Keratinocyte (primary cell): ENCODE measurements at regions not wholly inside any gene's neighbourhood (a gene's known extent, or its start where the extent isn't known, plus 50 kb on each side); places are given as distances from the start of the nearest gene placed in this dataset.

Source experiments
- DNase-seq: peaks from one replicate; pipeline ENCODE4 v3.0.0-alpha.2; 2011; ENCODE audit warnings: low read depth, missing footprints, low spot score
- FAIRE-seq: peaks from 2 replicates; lab custom pipeline; 2011; peaks lifted over from hg19 to GRCh38; lab: Jason Lieb, UNC
- H2AFZ ChIP-seq: 2 replicates; pipeline ENCODE4 v1.6.0; 2012; ENCODE audit warnings: low read length, control low read depth, inconsistent platforms; ENCODE audit not compliant: control insufficient read depth
- H3K27ac ChIP-seq: 2 replicates; pipeline ENCODE4 v1.5.1; 2011; ENCODE audit warnings: low read length; ENCODE audit not compliant: control insufficient read depth, insufficient read depth
- H3K27me3 ChIP-seq: 3 replicates; pipeline ENCODE4 v1.6.0; 2011; ENCODE audit warnings: low read length; ENCODE audit not compliant: control insufficient read depth, insufficient read depth; ENCODE audit errors: extremely low read depth
- H3K36me3 ChIP-seq, 2 experiments: 2 replicates in 1 of 2; 3 replicates in 1 of 2; pipeline ENCODE4 v1.5.1; 2011; ENCODE audit warnings: low read length in 2 of 2, mild to moderate bottlenecking in 1 of 2; ENCODE audit not compliant: control insufficient read depth in 2 of 2, insufficient read depth in 2 of 2; ENCODE audit errors: extremely low read depth in 1 of 2
- H3K4me1 ChIP-seq: 3 replicates; pipeline ENCODE4 v1.5.1; 2011; ENCODE audit warnings: low read length; ENCODE audit not compliant: control insufficient read depth, insufficient read depth; ENCODE audit errors: extremely low read depth
- H3K4me2 ChIP-seq: 3 replicates; pipeline ENCODE4 v1.6.0; 2011; ENCODE audit warnings: low read depth, low read length; ENCODE audit not compliant: control insufficient read depth, insufficient read depth; ENCODE audit errors: extremely low read depth
- H3K4me3 ChIP-seq, 3 experiments: fragments of 200-600 bp in 1 of 3; sonication (generic) in 1 of 3; 2 replicates in 2 of 3; 3 replicates in 1 of 3; pipeline ENCODE4 v1.5.1; 2011 to 2016; ENCODE audit warnings: low read length in 3 of 3, mild to moderate bottlenecking in 3 of 3, control low read depth in 2 of 3, inconsistent platforms in 1 of 3, low read depth in 1 of 3, mixed read lengths in 1 of 3, mixed run types in 1 of 3, moderate library complexity in 1 of 3; ENCODE audit not compliant: control insufficient read depth in 2 of 3, insufficient read depth in 2 of 3; ENCODE audit errors: extremely low read depth in 1 of 3
- H3K79me2 ChIP-seq: 2 replicates; pipeline ENCODE4 v1.6.0; 2012; ENCODE audit warnings: low read length; ENCODE audit not compliant: control insufficient read depth, insufficient read depth
- H3K9ac ChIP-seq: 3 replicates; pipeline ENCODE4 v1.6.0; 2011; ENCODE audit warnings: low read length; ENCODE audit not compliant: control insufficient read depth, insufficient read depth; ENCODE audit errors: extremely low read depth
- H3K9me1 ChIP-seq: 3 replicates; pipeline ENCODE4 v1.6.0; 2011; ENCODE audit warnings: low read length; ENCODE audit not compliant: control insufficient read depth, insufficient read depth; ENCODE audit errors: extremely low read depth
- H3K9me3 ChIP-seq: 2 replicates; pipeline ENCODE4 v1.5.1; 2012; ENCODE audit warnings: low read depth, low read length; ENCODE audit not compliant: control insufficient read depth
- H4K20me1 ChIP-seq: 3 replicates; pipeline ENCODE4 v1.6.0; 2011; ENCODE audit warnings: low read length; ENCODE audit not compliant: control insufficient read depth, insufficient read depth; ENCODE audit errors: extremely low read depth
- EZH2 ChIP-seq: IDR thresholded peaks from one replicate; pipeline ENCODE4 v1.6.1; 2012; ENCODE audit warnings: inconsistent platforms, mild to moderate bottlenecking, low read length, moderate library complexity
- dilution Hi-C: fragments of 300-500 bp; cut with MboI; formaldehyde crosslinking; loops from one replicate; pipeline ENCODE4 v1.7.0; 2020; ENCODE audit warnings: low sequenced_read_pairs; ENCODE audit not compliant: extremely low pct_ligation_motif_present
- TF ChIP-seq, protein P1 (sequence below), 3 experiments: IDR thresholded peaks in 1 of 3; conservative IDR thresholded peaks in 1 of 3; optimal IDR thresholded peaks in 1 of 3; 2 replicates in 2 of 3; 3 replicates in 1 of 3; pipeline versions ENCODE3 to v1.5.1; 2011; ENCODE audit warnings: low read length in 3 of 3, mild to moderate bottlenecking in 3 of 3, moderate library complexity in 2 of 3, control low read depth in 1 of 3, inconsistent platforms in 1 of 3; ENCODE audit not compliant: insufficient read depth in 2 of 3; ENCODE audit errors: extremely low read depth in 1 of 3

DNA sequence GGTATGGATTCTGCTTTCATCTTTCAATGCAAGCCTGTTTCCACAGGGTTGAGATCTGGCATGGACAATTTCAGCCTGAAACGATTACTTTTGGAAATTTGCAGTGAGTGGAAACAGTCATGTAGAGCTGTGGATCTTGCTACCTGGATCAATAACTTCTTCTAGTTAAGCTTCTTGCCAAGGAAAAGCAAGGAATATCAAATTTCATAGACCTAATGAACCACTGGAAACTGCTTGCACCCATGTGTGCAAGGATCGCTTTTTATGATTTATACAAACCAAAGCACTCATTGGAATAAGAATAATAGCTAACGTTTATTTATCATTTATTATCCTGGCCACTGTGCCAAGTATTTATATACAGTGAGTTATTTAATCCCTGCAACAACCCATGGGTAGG is 392.8 kb downstream of the KCNRG start:
- H3K9ac ChIP-seq = no peak overlapping the region
- H3K36me3 ChIP-seq = no peaks in the 10 kb centered on the region
- H3K9me3 ChIP-seq = no peaks in the 10 kb centered on the region
- H2AFZ ChIP-seq = no peak overlapping the region
- DNase-seq = no peak
- no peak overlapping the region for H3K27ac ChIP-seq
- no peaks in the 10 kb centered on the region for H3K79me2 ChIP-seq
- FAIRE-seq = no peak
- peaks cover 18% of the 10 kb centered on the region for H3K4me1 ChIP-seq
- H3K9me1 ChIP-seq = no peaks in the 10 kb centered on the region
- no peaks in the 10 kb centered on the region for H3K27me3 ChIP-seq
- peaks cover 2% of the 10 kb centered on the region for H4K20me1 ChIP-seq
- TF ChIP-seq, protein P1, sequence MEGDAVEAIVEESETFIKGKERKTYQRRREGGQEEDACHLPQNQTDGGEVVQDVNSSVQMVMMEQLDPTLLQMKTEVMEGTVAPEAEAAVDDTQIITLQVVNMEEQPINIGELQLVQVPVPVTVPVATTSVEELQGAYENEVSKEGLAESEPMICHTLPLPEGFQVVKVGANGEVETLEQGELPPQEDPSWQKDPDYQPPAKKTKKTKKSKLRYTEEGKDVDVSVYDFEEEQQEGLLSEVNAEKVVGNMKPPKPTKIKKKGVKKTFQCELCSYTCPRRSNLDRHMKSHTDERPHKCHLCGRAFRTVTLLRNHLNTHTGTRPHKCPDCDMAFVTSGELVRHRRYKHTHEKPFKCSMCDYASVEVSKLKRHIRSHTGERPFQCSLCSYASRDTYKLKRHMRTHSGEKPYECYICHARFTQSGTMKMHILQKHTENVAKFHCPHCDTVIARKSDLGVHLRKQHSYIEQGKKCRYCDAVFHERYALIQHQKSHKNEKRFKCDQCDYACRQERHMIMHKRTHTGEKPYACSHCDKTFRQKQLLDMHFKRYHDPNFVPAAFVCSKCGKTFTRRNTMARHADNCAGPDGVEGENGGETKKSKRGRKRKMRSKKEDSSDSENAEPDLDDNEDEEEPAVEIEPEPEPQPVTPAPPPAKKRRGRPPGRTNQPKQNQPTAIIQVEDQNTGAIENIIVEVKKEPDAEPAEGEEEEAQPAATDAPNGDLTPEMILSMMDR (optimal IDR thresholded peaks at IDR 0.05 in 1 of 3, IDR thresholded peaks at IDR 0.05 in 1 of 3, conservative IDR thresholded peaks at IDR 0.05 in 1 of 3; ENCODE audit: extremely low read depth in 1 of 3, insufficient read depth in 2 of 3, low read length in 3 of 3) = no peak
- TF ChIP-seq EZH2 = no peak
- no peak overlapping the region for H3K4me3 ChIP-seq
- dilution Hi-C loops = no loop called here
- no peak overlapping the region for H3K4me2 ChIP-seq

DNA sequence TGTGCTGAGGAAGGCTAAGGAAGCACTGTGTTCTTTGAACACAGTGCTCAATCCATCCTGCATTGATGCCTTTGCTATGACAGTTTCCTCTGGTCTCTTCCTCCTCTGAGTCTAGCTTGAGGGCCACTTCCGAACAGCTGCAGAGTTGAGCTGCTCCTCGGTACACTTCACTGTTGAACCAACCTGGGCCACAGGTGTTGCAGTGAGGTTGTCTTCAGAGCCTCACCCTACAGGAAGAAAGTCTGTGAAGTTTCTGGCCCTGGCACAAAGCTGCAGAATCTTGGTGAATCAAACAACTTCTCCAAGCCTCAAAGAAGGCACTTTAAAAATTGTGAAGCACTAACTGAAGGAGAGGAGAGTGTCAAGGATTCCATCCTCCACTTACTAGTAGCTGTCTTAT is 394.0 kb downstream of the KCNRG start:
- H3K4me3 ChIP-seq = no peak overlapping the region
- no peak for TF ChIP-seq EZH2
- TF ChIP-seq, protein P1 (optimal IDR thresholded peaks at IDR 0.05 in 1 of 3, IDR thresholded peaks at IDR 0.05 in 1 of 3, conservative IDR thresholded peaks at IDR 0.05 in 1 of 3; ENCODE audit: extremely low read depth in 1 of 3, insufficient read depth in 2 of 3, low read length in 3 of 3) = no peak
- FAIRE-seq = no peak
- H3K36me3 ChIP-seq = no peaks in the 10 kb centered on the region
- no peak overlapping the region for H2AFZ ChIP-seq
- peaks cover 18% of the 10 kb centered on the region for H3K4me1 ChIP-seq
- no peaks in the 10 kb centered on the region for H3K9me1 ChIP-seq
- H3K9ac ChIP-seq = no peak overlapping the region
- no peak overlapping the region for H3K27ac ChIP-seq
- no peaks in the 10 kb centered on the region for H3K79me2 ChIP-seq
- H4K20me1 ChIP-seq = peaks cover 2% of the 10 kb centered on the region
- no peak overlapping the region for H3K4me2 ChIP-seq
- dilution Hi-C loops = no loop called here
- H3K27me3 ChIP-seq = no peaks in the 10 kb centered on the region
- no peaks in the 10 kb centered on the region for H3K9me3 ChIP-seq
- no peak for DNase-seq
